HFF-Myc (cell line): ENCODE measurements at regions not wholly inside any gene's neighbourhood (a gene's known extent, or its start where the extent isn't known, plus 50 kb on each side); places are given as distances from the start of the nearest gene placed in this dataset.

ENCODE experiments used
- DNase-seq: peaks from one replicate; pipeline ENCODE4 v3.0.0-alpha.2; 2011; ENCODE audit warnings: low read depth; ENCODE audit errors: extremely low read depth
- H3K4me3 ChIP-seq: replicated peaks from 2 replicates; pipeline ENCODE4 v1.5.1; 2011; ENCODE audit warnings: low read depth, mild to moderate bottlenecking, control low read depth, low read length
- CTCF ChIP-seq: IDR thresholded peaks from 2 replicates; pipeline ENCODE4 v1.5.1; 2012; ENCODE audit warnings: mild to moderate bottlenecking, low read depth, low read length, control low read depth; ENCODE audit errors: missing control alignments

- no peak for DNase-seq
- no peak for TF ChIP-seq CTCF
- H3K4me3 ChIP-seq = no peak overlapping the region
Measured at GRCh38 chr5:147092044-147092443, 142.8 kb upstream of the STK32A start.

- no peak for DNase-seq
- H3K4me3 ChIP-seq = no peak overlapping the region
- TF ChIP-seq CTCF = no peak
Measured at GRCh38 chr5:147093138-147093537, 141.7 kb upstream of the STK32A start.

- no peak for DNase-seq
- TF ChIP-seq CTCF = no peak
- no peak overlapping the region for H3K4me3 ChIP-seq
Measured at GRCh38 chr5:147095740-147096139, 139.1 kb upstream of the STK32A start.

- DNase-seq = no peak
- TF ChIP-seq CTCF = peak; percentile 51
Measured at GRCh38 chr5:147098233-147098790, 136.5 kb upstream of the STK32A start.

GRCh38 chr5:147101659-147102369, 133.0 kb upstream of the STK32A start:
- no peak for DNase-seq
- H3K4me3 ChIP-seq = no peak overlapping the region
- TF ChIP-seq CTCF = no peak

More at GRCh38 chr5:147098233-147098790, 136.5 kb upstream of the STK32A start:
- H3K4me3 ChIP-seq = no peak overlapping the region

- no peak for DNase-seq
- no peak for TF ChIP-seq CTCF
- H3K4me3 ChIP-seq = no peak overlapping the region
Measured at GRCh38 chr5:147112899-147113298, 121.9 kb upstream of the STK32A start.
